A673 (cell line): ENCODE measurements at regions not wholly inside any gene's neighbourhood (a gene's known extent, or its start where the extent isn't known, plus 50 kb on each side); places are given as distances from the start of the nearest gene placed in this dataset.

Experiments used
- BruUV-seq: library from RNA; stranded (reverse); fragments of 400-500 nt; replicated peaks from 2 replicates; lab custom pipeline; 2021; lab: Mats Ljungman, UMichigan
- CTCF ChIA-PET: fragments of 300-600 bp; sonication (Branson Sonifier 250); formaldehyde crosslinking; loops from one replicate; lab custom pipeline; 2022; ENCODE audit warnings: antibody characterized with exemption; lab: Charles Lee
- POLR2A ChIA-PET: fragments of 300-600 bp; sonication (Branson Sonifier 250); formaldehyde crosslinking; loops from one replicate; lab custom pipeline; 2022; ENCODE audit warnings: antibody characterized with exemption; ENCODE audit not compliant: low non-redundant PET; lab: Charles Lee
- DNase-seq: peaks from one replicate; pipeline ENCODE4 v3.0.0-alpha.2; 2015; ENCODE audit warnings: low spot score
- H3K27ac ChIP-seq: fragments of 200-600 bp; sonication (generic); 2 replicates; pipeline ENCODE4 v1.5.1; 2016; ENCODE audit warnings: mixed run types, low read depth, mild to moderate bottlenecking, mixed read lengths, antibody characterized with exemption, low read length; ENCODE audit not compliant: poor library complexity, severe bottlenecking
- H3K27me3 ChIP-seq: fragments of 200-600 bp; sonication (generic); replicated peaks from 2 replicates; pipeline ENCODE4 v1.6.1; 2017; ENCODE audit warnings: mixed run types, low read depth, mild to moderate bottlenecking, mixed read lengths, antibody characterized with exemption, low read length; ENCODE audit not compliant: insufficient read depth, poor library complexity
- H3K36me3 ChIP-seq: fragments of 200-600 bp; sonication (generic); 2 replicates; pipeline ENCODE4 v1.6.1; 2016; ENCODE audit warnings: mixed run types, mild to moderate bottlenecking, mixed read lengths, antibody characterized with exemption, low read length; ENCODE audit not compliant: insufficient read depth, poor library complexity, severe bottlenecking
- H3K4me1 ChIP-seq: fragments of 200-600 bp; sonication (generic); 2 replicates; pipeline ENCODE4 v1.6.1; 2017; ENCODE audit warnings: mixed run types, mild to moderate bottlenecking, mixed read lengths, antibody characterized with exemption, low read length; ENCODE audit not compliant: insufficient read depth, poor library complexity, severe bottlenecking
- H3K4me3 ChIP-seq: fragments of 200-600 bp; sonication (generic); 2 replicates; pipeline ENCODE4 v1.5.1; 2016; ENCODE audit warnings: low read depth, mixed run types, mild to moderate bottlenecking, mixed read lengths, low read length; ENCODE audit not compliant: poor library complexity, severe bottlenecking
- H3K9me3 ChIP-seq: fragments of 200-600 bp; sonication (generic); 2 replicates; pipeline ENCODE4 v1.6.1; 2016; ENCODE audit warnings: mixed run types, low read depth, mild to moderate bottlenecking, mixed read lengths, antibody characterized with exemption, low read length; ENCODE audit not compliant: poor library complexity, severe bottlenecking
- EZH2 ChIP-seq: fragments of 200-600 bp; sonication (generic); IDR thresholded peaks from 2 replicates; pipeline ENCODE4 v1.6.1; 2017; ENCODE audit warnings: borderline replicate concordance, low read depth, mild to moderate bottlenecking, mixed read lengths, antibody characterized with exemption, low read length; ENCODE audit not compliant: poor library complexity, severe bottlenecking
- intact Hi-C: fragments of 100-400 bp; cut with micrococcal nuclease; formaldehyde crosslinking; loops from one replicate; pipeline ENCODE4 v1.10.0; 2022; ENCODE audit not compliant: unreplicated experiment
- TF ChIP-seq, protein P1 (sequence below): fragments of 300-800, 200-600 bp; sonication (generic); conservative IDR thresholded peaks from 2 replicates; pipeline ENCODE4 v1.5.1; 2017; ENCODE audit warnings: low read depth, mild to moderate bottlenecking, antibody characterized with exemption, low read length, moderate library complexity, mixed read lengths

DNA sequence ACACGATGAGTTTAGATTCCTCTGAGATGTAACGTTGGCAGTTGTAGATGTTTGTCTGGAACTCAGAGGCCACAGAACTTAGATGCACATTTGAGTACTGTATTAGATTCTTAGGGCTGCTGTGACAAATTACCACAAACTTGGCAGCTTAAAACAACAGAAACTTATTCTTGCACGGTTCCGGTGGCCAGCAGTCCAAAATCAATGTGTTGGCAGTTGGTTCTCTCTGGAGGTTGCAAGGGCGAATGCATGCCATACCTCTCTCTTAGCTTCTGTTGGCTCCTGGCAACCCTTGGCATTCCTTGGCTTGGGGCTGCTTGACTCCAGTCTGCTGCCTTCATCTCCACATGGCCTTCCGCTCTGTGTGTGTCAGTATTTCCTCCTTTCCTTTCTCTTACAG is 118.9 kb downstream of the C12orf75 start:
- no peak for TF ChIP-seq EZH2
- TF ChIP-seq, protein P1, sequence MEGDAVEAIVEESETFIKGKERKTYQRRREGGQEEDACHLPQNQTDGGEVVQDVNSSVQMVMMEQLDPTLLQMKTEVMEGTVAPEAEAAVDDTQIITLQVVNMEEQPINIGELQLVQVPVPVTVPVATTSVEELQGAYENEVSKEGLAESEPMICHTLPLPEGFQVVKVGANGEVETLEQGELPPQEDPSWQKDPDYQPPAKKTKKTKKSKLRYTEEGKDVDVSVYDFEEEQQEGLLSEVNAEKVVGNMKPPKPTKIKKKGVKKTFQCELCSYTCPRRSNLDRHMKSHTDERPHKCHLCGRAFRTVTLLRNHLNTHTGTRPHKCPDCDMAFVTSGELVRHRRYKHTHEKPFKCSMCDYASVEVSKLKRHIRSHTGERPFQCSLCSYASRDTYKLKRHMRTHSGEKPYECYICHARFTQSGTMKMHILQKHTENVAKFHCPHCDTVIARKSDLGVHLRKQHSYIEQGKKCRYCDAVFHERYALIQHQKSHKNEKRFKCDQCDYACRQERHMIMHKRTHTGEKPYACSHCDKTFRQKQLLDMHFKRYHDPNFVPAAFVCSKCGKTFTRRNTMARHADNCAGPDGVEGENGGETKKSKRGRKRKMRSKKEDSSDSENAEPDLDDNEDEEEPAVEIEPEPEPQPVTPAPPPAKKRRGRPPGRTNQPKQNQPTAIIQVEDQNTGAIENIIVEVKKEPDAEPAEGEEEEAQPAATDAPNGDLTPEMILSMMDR: no peak

GRCh38 chr12:105451211-105451610 is 120.7 kb downstream of the C12orf75 start:
- Histone ChIP-seq H3K4me3 (no peak overlapping the region), H3K27ac (no peak overlapping the region), H3K36me3 (no peaks in the 10 kb centered on the region), H3K4me1 (no peaks in the 10 kb centered on the region), H3K27me3 (peaks cover 7% of the 10 kb centered on the region), H3K9me3 (no peaks in the 10 kb centered on the region)
- intact Hi-C loops: no loop called here
- no peak for TF ChIP-seq EZH2
- TF ChIP-seq, protein P1: no peak
- no peak for DNase-seq
- CTCF ChIA-PET: no interaction called here
- POLR2A ChIA-PET: no interaction called here
- BruUV-seq: no TSS peak

More for the DNA sequence above, 118.9 kb downstream of the C12orf75 start:
- BruUV-seq: no TSS peak
- Histone ChIP-seq H3K27me3 (peaks cover 7% of the 10 kb centered on the region), H3K9me3 (no peaks in the 10 kb centered on the region), H3K4me3 (no peak overlapping the region), H3K27ac (no peak overlapping the region), H3K4me1 (no peaks in the 10 kb centered on the region), H3K36me3 (no peaks in the 10 kb centered on the region)
- CTCF ChIA-PET: no interaction called here
- DNase-seq: no peak
- intact Hi-C loops: no loop called here
- POLR2A ChIA-PET: no interaction called here

DNA sequence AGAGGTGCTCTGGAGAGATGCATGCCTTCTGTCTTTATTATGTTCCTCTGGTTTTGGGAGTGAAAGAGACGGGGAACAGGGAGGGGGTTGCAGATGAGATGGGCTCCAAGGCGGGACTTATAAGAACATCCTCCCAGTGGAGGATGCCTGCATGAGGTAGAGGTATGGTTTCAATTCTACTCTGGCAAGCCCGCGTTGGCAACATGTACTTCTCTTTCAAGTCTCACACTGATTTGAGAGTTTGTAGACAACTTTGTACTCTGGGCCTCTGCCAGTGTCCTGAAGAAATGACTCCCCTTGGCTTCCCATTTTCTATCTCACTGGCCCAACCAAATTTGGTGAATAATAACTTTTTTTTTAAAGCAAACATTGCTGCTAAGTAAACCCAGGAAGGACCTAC is 121.3 kb downstream of the C12orf75 start:
- H3K9me3 ChIP-seq: no peaks in the 10 kb centered on the region
- no peak overlapping the region for H3K27ac ChIP-seq
- H3K4me1 ChIP-seq: no peaks in the 10 kb centered on the region
- H3K4me3 ChIP-seq: no peak overlapping the region
- ChIA-PET POLR2A (no interaction called here), CTCF (no interaction called here)
- H3K27me3 ChIP-seq: peaks cover 7% of the 10 kb centered on the region
- no peaks in the 10 kb centered on the region for H3K36me3 ChIP-seq
- intact Hi-C loops: no loop called here
- TF ChIP-seq EZH2: no peak
- TF ChIP-seq, protein P1: no peak
- no TSS peak for BruUV-seq
- no peak for DNase-seq
